Progenitor cell of endocrine pancreas (in vitro differentiated cells): ENCODE measurements at regions not wholly inside any gene's neighbourhood (a gene's known extent, or its start where the extent isn't known, plus 50 kb on each side); places are given as distances from the start of the nearest gene placed in this dataset.
"Not testable (repeated sequence)": the region's sequence is repeated elsewhere in the genome, so short reads cannot be mapped to it uniquely, and the experiment has no call there.

ENCODE experiments used
- DNase-seq: peaks from one replicate; pipeline ENCODE4 v3.0.0; 2021; ENCODE audit warnings: low spot score; ENCODE audit not compliant: unreplicated experiment
- H3K27ac Mint-ChIP-seq: 2 replicates; pipeline ENCODE4 v1.8.0; 2021; ENCODE audit warnings: mild to moderate bottlenecking, moderate library complexity, mixed read lengths
- H3K27me3 Mint-ChIP-seq: 2 replicates; pipeline ENCODE4 v1.8.0; 2021; ENCODE audit warnings: mixed read lengths
- H3K36me3 Mint-ChIP-seq: 2 replicates; pipeline ENCODE4 v1.8.0; 2022; ENCODE audit warnings: mixed read lengths; ENCODE audit not compliant: insufficient read depth
- H3K4me1 Mint-ChIP-seq: 2 replicates; pipeline ENCODE4 v1.8.0; 2021; ENCODE audit warnings: low read depth, mixed read lengths
- H3K4me3 Mint-ChIP-seq: 2 replicates; pipeline ENCODE4 v1.8.0; 2021; ENCODE audit warnings: low read depth, mild to moderate bottlenecking, moderate library complexity, mixed read lengths
- H3K9me3 Mint-ChIP-seq: 2 replicates; pipeline ENCODE4 v1.8.0; 2021; ENCODE audit warnings: low read depth, mixed read lengths
- TF ChIP-seq, protein P1 (sequence below): fragments of 200-600 bp; sonication (generic); IDR thresholded peaks from one replicate; pipeline ENCODE4 v1.5.0; 2021; ENCODE audit warnings: antibody characterized with exemption, mild to moderate bottlenecking; ENCODE audit not compliant: unreplicated experiment

DNA sequence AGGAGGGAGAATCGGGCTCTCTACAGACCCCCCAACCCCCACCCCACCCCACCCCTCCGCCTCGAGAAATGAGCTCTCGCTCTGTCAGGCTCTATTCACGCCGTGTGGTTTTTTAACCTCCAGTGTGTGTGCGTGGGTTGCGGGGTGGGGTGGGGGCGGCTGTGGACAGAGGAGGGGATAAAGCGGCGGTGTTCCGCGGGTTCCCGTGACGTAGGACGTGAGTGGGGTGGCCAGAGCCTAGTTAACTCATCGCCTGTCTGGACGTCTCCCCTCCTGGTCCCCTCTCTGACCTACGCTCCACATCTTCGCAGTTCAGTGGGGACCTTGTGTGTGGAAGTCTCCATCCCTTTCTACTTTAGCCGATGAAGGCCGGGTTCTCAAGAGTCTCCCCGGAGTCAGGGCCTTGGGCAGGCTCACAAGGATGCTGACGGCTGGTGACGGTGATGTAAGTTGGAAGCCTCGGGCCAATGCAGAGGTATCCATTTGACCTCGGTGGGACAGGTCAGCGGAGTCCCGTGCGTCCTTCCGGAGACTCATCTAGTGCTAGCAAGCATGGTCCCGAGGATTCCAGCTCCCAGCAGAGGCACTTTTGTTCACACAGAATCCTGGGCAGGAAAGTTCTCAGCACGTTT, 1507.1 kb upstream of the DEFB115 start:
- TF ChIP-seq, protein P1, sequence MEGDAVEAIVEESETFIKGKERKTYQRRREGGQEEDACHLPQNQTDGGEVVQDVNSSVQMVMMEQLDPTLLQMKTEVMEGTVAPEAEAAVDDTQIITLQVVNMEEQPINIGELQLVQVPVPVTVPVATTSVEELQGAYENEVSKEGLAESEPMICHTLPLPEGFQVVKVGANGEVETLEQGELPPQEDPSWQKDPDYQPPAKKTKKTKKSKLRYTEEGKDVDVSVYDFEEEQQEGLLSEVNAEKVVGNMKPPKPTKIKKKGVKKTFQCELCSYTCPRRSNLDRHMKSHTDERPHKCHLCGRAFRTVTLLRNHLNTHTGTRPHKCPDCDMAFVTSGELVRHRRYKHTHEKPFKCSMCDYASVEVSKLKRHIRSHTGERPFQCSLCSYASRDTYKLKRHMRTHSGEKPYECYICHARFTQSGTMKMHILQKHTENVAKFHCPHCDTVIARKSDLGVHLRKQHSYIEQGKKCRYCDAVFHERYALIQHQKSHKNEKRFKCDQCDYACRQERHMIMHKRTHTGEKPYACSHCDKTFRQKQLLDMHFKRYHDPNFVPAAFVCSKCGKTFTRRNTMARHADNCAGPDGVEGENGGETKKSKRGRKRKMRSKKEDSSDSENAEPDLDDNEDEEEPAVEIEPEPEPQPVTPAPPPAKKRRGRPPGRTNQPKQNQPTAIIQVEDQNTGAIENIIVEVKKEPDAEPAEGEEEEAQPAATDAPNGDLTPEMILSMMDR = no peak
- Mint-ChIP-seq H3K4me1 (no peaks in the 10 kb centered on the region), H3K9me3 (peaks cover 76% of the 10 kb centered on the region), H3K4me3 (no peak overlapping the region), H3K27ac (no peak overlapping the region), H3K27me3 (no peaks in the 10 kb centered on the region), H3K36me3 (peaks cover 13% of the 10 kb centered on the region)
- no peak for DNase-seq

DNA sequence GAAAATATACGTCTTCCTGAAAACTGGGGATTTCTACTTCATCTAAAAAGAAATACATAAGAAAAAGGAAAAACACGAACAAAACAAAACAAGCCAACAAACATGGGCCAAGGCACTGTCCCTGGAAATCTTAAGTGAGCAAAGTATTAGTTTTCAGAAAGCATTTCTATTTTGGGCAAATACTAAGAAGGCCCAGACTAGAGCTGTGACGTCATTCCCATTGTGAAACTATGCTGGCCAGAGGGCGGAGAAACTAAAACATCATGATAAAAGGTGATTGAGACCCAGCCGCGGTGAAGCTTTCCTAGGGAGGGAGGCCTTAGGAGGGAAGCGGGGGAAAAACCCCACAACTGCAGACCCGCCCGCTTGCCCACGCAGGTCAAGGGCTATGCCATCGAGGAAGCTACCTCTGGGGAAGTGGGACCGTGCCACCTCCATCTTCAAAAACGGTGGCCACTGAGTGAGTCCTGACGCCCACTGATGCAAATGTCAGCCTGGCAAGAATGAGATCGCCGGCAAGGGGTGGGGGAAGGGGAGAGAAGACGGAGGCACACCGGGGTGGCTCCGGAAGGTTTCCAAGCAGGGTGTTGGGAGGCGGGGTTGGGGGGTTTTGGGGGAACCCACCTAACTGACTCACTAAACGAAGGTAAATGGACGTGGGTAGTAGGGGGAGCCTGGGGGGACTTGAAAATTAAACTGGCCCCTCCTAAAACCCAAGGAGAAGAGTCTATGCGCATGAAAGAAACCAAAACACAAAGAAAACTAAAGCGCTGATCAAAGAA, 1504.6 kb upstream of the DEFB115 start:
- not testable (repeated sequence) for DNase-seq, H3K27me3 Mint-ChIP-seq, H3K4me3 Mint-ChIP-seq, H3K4me1 Mint-ChIP-seq
- Mint-ChIP-seq H3K9me3 (peaks cover 72% of the 10 kb centered on the region), H3K27ac (peak overlapping the region; percentile 18), H3K36me3 (peaks cover 17% of the 10 kb centered on the region)

DNA sequence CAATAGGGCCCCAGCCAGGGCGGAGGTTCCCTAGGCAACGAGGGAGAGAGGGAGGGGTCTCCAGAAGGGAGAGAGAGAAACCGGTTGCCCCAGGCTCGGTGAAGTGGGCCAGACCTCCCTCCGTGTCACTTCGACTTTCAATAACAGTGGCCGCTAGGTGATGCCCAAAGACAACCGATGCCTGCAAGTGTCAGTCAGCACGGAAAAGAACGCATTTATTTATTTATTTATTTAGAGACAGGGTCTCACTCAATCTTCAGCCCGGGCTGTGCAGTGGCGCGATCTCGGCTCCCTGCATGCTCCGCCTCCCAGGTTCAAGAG, 1504.1 kb upstream of the DEFB115 start:
- H3K4me3 Mint-ChIP-seq, H3K4me1 Mint-ChIP-seq, H3K27me3 Mint-ChIP-seq, DNase-seq: not testable (repeated sequence)
- Mint-ChIP-seq H3K9me3 (peaks cover 68% of the 10 kb centered on the region), H3K27ac (peak overlapping the region; percentile 18), H3K36me3 (peaks cover 17% of the 10 kb centered on the region)

DNA sequence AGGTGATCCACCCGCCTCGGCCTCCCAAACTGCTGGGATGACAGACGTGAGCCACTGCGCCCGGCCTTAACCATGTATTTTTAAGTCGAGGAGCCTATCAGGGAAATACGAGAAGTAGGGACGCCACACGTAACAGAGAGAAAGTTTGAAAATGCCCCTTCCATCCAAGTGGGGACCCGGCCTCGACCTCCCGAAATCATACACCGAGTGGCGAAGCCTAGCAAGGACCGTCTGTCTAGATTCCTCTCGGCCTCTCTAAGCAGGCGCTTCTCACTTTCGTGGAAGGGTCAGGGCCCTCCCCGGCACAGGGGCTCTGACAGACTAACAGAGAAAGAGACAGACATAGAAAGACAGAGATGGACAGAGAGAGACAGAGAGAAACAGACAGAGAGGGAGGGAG, 1503.6 kb upstream of the DEFB115 start:
- H3K27me3 Mint-ChIP-seq, H3K4me3 Mint-ChIP-seq, H3K4me1 Mint-ChIP-seq, H3K27ac Mint-ChIP-seq, DNase-seq: not testable (repeated sequence)
- H3K36me3 Mint-ChIP-seq = peaks cover 17% of the 10 kb centered on the region
- peaks cover 67% of the 10 kb centered on the region for H3K9me3 Mint-ChIP-seq

DNA sequence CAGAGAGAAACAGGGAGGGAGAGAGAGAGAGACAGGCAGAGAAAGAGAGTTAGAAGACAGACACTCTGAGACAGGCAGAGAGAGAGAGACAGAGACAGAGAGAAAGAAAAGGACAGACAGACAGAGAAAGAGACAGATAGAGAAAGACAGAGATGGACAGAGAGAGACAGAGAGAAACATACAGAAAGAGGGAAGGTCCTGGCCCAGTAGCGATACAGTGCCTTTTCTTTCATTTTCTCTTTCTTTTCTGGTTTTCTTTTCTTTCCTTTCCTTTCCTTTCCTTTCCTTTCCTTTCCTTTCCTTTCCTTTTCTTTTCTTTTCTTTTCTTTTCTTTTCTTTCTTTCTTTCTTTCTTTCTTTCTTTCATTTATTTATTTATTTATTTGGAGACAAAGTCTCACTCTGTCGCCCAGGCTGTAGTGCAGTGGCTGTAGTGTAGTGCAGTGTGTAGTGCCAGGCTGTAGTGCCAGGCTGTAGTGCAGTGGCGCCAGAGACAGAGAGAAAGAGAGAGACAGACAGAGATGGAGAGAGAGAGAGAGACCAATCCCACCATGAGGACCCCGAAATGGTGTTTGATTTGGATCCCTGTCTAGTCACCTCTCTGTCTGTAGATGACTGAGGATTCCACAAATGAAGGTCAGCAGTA, 1501.5 kb upstream of the DEFB115 start:
- not testable (repeated sequence) for H3K4me1 Mint-ChIP-seq, H3K27ac Mint-ChIP-seq, DNase-seq, H3K27me3 Mint-ChIP-seq, H3K4me3 Mint-ChIP-seq
- peaks cover 68% of the 10 kb centered on the region for H3K9me3 Mint-ChIP-seq
- H3K36me3 Mint-ChIP-seq = peaks cover 16% of the 10 kb centered on the region

DNA sequence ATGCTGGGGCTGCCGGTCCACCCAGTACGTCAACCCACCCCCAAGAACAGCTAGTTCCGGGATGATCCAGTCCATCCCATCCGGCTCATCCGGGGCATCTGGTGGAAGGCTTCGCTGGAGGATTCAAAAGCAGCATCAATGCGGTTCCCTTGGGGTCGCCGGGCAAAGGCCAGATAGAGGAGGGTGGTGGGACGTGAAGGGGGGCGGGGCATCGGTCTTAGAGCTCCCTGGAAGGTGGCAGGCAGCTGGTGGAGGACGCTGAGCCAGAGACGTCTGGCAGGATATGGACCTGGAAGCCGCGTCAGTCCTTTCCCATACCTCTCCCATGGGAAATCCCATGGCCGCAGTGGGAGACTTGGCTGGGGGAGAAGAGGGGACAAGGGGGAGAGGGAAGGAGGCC, 1500.8 kb upstream of the DEFB115 start:
- Mint-ChIP-seq H3K27me3 (no peaks in the 10 kb centered on the region), H3K4me1 (no peaks in the 10 kb centered on the region), H3K4me3 (no peak overlapping the region), H3K36me3 (peaks cover 14% of the 10 kb centered on the region), H3K27ac (no peak overlapping the region), H3K9me3 (peaks cover 64% of the 10 kb centered on the region)
- no peak for DNase-seq
- TF ChIP-seq, protein P1 = no peak

DNA sequence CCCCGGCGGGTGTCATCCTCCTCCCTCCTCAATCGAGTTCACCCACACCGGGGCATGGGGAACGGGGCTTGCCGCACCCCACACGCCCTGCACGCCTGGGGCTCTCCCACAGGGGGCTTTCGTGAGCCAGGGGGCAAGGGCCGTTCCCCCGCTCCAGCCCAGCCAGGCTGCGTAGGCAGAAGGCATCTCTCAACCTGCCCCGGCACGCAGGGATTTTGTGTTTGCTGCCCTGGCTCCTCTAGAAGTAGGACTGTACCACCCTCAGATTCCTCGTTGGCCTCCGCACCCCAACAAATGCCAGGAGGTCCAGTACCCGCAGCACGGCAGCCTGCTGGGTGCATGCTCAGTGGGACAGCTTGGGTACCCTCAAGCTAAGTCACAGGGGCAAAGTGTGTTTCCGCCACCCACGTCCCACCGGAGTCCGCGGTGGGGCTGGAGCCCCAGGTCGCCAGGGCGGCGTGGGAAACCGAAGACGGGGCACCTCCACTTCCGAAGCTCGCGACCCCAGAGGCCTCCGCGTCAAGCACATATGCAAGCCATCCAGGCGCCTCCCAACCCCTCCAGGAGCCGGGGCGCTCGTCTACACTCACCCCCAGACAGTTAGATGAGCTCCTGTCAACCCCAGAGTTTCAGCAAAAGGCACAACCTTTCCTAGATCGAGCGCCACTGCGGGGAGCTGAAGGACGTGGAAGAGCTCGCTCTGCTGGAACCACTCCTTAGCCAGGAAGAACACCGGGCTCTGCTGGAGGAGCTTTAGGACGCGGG, 1495.7 kb upstream of the DEFB115 start:
- peaks cover 40% of the 10 kb centered on the region for H3K9me3 Mint-ChIP-seq
- H3K36me3 Mint-ChIP-seq, DNase-seq, H3K4me3 Mint-ChIP-seq, H3K27me3 Mint-ChIP-seq, H3K4me1 Mint-ChIP-seq, H3K27ac Mint-ChIP-seq: not testable (repeated sequence)
